NCI-H128 (cell line): ENCODE measurements at regions not wholly inside any gene's neighbourhood (a gene's known extent, or its start where the extent isn't known, plus 50 kb on each side); places are given as distances from the start of the nearest gene placed in this dataset.

Source experiments
- DNase-seq: peaks from one replicate; lab custom pipeline; 2025; ENCODE audit not compliant: unreplicated experiment; lab: John Stamatoyannopoulos, UW

GRCh38 chr1:182295697-182296096 lies 95.9 kb downstream of the GLUL start:
- DNase-seq = no peak

- DNase-seq = no peak
Observed at GRCh38 chr1:182293119-182293589, 98.4 kb downstream of the GLUL start.

- DNase-seq = no peak
Observed at GRCh38 chr1:182292193-182292741, 99.3 kb downstream of the GLUL start.

DNA sequence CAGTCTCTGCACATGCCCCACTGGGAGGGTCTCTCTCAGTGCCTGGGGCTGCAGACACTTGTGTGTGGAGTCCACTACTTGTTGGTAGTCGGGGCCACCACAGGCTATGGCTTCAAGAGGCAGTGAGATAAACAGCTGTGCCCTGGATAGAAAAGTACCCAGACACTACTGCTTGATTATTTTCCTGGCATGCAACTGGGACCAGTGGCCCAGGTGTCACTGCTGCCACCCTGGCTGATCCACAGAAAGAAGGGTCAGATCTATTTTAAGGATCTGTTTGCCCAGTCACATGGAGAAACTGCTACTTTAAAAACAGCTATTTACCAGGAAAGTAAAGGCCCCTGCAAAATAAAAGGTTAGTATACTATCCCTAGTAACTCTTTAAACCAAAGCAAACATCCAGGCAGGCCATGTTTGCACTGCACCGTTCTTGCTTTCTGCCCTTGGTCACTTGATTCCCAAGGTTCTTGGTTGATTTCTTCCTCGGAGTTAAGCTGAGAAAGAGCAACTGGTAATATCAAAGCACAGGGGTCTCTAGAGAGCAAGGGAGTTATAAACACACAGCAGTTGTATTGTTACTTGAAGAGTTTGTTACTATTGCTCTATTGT lies 99.9 kb downstream of the GLUL start:
- no peak for DNase-seq

- no peak for DNase-seq
Observed at GRCh38 chr1:182288749-182289604, 102.6 kb downstream of the GLUL start.

GRCh38 chr1:182286761-182287160 lies 104.8 kb downstream of the GLUL start:
- DNase-seq = no peak

DNA sequence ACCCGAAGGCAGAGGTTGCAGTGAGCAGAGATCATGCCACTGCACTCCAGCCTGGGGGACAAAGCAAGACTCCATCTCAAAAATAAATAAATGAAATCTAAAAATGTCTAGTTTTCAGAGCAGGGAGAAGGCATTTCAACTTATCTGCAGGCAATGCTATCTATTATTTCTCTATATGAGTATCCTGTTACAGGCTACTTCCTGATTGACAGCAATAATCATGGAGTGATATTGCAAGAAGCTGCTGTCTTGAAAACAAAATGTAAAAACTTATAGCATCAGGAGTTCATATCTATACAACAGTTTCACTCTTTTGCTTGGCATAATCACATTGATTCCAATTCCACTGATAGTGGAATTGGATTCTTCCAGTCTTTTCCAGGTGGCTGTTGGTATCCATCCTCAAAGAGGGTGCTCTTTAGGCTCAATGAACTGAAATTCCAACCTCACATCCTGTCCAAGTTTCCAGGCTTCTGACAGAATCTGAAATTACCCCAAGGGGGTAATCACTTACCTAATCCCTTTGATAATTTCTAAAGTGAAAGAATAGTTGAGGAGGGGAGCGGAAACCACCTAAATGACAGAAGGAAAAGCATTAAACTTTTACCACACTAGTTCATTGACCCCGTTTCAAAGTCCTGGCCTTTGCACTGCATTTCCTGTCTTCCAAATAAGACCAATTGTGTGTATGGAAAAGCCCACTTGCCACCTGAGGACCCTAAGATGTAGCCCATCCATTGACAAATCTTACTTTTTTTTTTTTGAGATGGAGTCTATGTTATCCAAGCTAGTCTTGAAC lies 107.6 kb downstream of the GLUL start:
- DNase-seq = no peak

GRCh38 chr1:182281541-182281940 lies 110.0 kb downstream of the GLUL start:
- no peak for DNase-seq

GRCh38 chr1:182280504-182280900 lies 111.1 kb downstream of the GLUL start:
- DNase-seq = no peak

- DNase-seq = no peak
Observed at GRCh38 chr1:182279724-182280503, 111.7 kb downstream of the GLUL start.

GRCh38 chr1:182279302-182279701 lies 112.3 kb downstream of the GLUL start:
- no peak for DNase-seq

DNA sequence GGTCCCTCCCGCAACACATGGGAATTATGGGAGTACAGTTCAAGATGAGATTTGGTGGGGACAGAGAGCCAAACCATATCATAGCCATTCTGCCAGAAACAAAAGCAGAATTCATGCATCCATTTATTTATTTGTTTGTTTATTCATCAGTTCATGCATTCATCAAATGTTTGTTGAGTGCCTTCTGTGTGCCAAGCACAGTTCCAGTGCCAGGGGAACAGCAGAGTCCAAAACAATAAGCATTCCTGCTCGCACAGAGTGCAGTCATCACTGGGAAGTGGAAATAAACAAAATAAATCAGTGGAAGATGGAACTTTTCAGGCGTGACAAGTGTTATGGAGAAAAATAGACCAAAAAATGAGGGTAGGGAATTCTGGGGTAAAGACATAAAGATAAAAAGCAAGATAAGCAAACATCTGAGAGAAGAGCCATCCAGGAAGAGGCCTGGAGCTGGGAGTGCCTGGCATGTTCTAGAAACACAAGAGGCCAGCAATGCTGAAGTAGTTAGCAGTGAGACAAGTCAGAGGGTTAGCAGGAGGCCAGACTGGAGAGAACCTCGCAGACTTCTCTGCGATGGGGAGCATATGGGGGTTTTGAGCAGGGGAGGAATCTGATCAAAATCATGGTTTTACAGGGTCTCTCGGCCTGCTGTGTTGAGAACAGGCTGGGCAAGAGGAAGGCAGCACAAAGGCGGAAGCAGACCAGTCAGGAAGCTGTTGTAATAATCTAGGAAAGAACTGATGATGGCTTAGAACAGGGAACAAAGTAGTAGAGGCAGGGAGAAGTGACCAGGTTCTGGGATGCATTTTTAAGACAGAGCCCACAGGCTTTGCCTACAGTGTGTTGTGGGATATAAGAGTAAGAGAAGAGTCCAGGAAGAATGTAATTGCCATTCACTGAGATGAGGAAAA lies 113.2 kb downstream of the GLUL start:
- no peak for DNase-seq

DNA sequence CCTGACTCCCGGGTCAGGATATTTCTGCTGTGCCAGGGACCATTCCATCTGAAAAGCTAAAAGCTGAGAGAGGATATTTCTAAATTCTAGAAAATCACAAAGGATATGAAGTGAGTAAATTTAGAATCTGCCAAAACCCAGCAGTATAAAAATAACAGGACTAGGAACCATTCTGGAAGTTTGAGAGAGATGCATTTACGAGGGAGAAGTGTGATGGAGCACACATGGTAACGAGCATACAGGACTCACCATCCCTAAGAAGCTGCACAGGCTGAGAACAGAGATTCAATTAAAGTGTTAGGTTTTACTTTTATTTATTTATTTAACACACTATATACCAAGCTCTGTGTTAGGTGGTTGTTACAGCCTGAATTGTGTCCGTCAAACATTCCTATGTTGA lies 116.3 kb downstream of the GLUL start:
- no peak for DNase-seq

- no peak for DNase-seq
Observed at GRCh38 chr1:182274618-182275017, 117.0 kb downstream of the GLUL start.

DNA sequence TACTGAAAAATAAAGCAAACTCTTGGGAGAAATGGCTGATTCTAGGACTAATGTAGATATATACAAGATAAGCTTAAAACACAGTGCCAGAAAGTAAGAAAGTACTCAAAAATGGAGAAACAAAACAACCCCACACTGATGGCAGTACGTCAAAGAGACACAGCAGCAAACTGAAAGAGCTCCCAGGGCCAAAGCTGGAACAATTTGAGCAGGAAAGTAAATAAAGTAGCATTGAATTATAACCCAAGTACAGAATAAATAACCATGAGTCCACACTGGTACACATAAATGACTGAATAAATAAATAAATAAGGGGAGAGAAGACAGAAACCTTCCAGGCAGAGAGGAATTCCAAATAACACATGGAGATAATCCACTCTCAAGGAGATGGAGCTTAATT lies 120.9 kb downstream of the GLUL start:
- no peak for DNase-seq

- DNase-seq = no peak
Observed at GRCh38 chr1:182269097-182269496, 122.5 kb downstream of the GLUL start.

DNA sequence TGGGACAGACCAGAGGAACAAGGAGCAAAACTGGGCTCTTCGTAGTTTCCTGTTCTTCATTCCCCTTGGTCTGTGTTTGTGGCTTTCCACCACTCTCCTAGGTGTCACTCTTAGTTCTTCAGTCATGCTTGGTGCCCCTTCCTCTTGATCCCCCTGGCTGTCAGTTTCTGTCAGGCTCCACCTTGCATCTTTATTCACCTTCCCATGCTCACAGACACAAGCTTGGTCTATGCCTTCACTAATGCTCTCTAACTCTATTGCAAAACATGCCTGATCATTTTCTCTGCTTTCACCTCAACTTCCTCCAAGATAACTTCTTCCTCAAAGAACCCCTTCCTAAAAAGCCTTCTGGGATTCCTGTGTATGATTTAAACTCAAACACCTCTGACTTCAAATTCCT lies 122.9 kb downstream of the GLUL start:
- DNase-seq = no peak

DNA sequence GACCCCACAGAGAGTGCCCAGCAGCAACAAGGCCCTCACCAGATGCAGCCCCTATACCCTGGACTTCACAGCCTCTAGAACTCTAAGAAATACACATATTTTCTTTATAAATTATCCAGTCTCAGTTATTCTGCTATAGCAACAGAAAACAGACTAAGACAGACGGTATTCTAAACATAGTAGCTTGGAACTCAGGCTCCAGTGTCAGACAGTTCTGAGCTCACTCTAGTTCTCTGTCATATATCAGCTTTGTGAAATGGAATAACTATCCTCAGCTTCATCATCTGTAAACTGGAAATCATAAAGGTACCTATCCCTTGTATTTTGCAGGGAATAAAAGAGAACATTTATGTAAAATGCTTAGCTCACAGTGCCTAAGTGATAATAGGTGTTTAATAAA lies 127.4 kb downstream of the GLUL start:
- no peak for DNase-seq

DNA sequence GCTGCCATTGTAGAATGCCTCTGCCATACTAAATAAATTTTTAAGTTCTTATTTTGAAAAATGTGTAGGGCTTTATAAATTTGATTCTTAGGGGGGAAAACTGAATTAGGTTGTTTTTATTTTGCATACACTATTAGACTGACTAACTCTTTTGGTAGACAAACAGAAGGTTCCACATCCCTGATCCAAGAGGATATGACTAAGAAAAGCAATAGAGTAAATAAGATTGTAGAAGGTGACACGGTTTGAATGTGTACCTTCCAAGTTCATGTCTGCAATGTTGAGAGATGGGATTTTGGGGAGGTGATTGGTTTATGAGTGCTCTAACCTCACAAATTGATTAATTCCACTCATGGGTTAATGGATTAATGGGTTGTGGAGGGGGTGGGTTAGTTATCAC lies 127.9 kb downstream of the GLUL start:
- no peak for DNase-seq

- DNase-seq = no peak
Observed at GRCh38 chr1:182262425-182262824, 129.2 kb downstream of the GLUL start.
